T-helper 22 cell (primary cell): ENCODE measurements at regions not wholly inside any gene's neighbourhood (a gene's known extent, or its start where the extent isn't known, plus 50 kb on each side); places are given as distances from the start of the nearest gene placed in this dataset.
A peak's percentile ranks its signal among the peaks of the same experiment; 100 is the strongest.

Source experiments
- DNase-seq: peaks from one replicate; pipeline ENCODE4 v3.0.0-alpha.2; 2020; ENCODE audit warnings: low read depth

- DNase-seq = peak; percentile 12
Observed at GRCh38 chr10:46228563-46229071, 58.2 kb upstream of the ANTXRL start.

GRCh38 chr10:46229144-46229563 is 57.6 kb upstream of the ANTXRL start:
- no peak for DNase-seq

DNA sequence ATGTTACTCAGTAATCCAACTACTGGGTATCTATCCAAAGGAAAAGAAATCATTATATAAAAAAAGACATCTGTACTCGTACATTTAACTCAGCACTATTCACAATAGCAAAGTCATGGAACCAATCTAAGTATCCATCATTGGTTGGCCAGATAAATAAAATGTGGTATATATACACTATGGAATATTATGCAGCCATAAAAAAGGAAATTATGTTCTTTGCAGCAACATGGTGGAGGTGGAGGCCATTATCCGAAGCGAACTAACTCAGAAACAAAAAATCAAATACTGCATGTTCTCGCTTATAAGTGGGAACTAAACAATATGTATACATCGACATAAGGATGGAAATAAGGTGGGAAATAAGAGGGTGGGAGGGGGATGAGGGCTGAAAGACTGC is 56.2 kb upstream of the ANTXRL start:
- DNase-seq = no peak

DNA sequence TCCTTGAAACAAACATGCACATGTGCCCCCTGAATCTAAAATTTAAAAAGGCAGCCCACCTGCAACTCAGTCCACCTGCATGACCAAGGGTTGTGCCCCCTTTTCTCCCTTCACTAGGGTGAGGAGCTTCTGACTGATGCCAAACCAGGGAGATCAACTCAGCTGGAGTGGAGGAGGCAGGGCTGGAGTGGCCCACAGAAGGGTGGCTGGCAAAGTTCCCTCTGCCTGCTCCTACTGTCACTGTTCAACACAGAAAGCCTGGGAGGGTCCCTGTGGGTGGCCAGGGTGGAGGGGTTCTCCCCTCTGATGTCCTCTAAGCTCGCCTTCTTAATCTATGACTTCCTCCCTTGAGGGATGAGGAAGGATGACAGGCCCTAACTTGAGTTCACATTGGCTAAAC is 55.7 kb upstream of the ANTXRL start:
- DNase-seq = no peak

- no peak for DNase-seq
Observed at GRCh38 chr10:46232084-46232483, 54.7 kb upstream of the ANTXRL start.

- DNase-seq = no peak
Observed at GRCh38 chr10:46232666-46233065, 54.1 kb upstream of the ANTXRL start.

GRCh38 chr10:46233181-46233580 is 53.6 kb upstream of the ANTXRL start:
- no peak for DNase-seq

DNA sequence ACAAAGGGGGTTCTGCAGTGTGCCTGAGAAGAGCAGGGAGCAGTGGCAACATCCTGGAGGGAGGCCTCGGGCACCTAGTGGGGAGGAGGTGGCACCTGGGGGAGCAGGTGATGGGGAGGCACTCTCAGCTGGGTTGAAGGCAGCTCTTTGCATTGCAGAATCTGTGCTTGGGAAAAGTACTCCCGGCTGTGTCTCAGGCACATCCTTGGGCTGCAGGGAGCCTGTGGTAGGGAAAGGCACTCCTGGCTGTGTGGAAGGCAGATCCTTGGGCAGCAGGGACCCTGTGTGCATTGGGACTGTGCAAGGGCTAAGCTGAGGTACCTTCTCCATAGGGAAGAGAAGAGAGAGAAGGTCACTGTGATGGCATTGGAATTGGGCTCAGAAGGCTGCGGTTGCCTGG is 52.8 kb upstream of the ANTXRL start:
- no peak for DNase-seq

- no peak for DNase-seq
Observed at GRCh38 chr10:46234431-46235060, 52.3 kb upstream of the ANTXRL start.

DNA sequence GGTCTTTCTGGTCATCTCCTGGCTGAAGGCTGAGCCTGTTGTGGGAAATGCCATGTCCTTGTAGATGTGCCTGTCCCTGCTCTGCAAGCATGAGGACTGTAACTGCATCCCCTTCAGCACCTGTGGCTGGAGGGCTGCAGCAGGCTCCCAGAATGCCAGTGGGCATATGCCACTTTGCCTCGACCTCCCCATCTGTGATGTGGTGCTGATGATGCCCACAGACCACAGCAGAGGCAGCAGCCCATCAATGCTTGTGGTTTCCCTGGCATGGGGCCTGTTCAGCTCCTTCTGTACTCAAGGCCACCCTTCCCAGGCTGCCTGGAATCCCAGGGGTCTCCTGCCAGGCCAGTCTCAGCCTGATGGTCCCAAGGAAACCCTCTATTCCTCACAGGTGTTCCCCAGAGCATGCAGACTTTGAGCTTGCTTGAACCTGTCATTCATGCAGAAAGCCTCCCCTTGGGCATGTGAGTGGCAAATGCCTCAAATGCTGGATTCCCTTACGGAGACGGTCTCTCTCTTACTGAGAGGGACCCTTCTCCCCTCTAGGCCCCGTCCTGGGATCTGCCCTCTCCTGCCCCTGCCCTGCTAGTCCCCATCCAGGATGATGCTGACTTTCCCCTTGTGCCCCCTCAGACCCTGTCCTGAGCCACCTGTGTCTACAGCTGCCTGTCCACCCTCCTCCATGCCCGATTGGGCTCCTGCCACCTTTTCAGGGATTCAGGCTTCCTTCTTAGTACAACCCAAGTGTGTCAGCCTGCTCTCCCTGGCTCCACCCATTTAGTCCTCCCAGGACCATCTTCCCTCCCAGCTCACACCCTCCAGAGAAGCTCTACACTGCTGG is 50.9 kb upstream of the ANTXRL start:
- DNase-seq = no peak

DNA sequence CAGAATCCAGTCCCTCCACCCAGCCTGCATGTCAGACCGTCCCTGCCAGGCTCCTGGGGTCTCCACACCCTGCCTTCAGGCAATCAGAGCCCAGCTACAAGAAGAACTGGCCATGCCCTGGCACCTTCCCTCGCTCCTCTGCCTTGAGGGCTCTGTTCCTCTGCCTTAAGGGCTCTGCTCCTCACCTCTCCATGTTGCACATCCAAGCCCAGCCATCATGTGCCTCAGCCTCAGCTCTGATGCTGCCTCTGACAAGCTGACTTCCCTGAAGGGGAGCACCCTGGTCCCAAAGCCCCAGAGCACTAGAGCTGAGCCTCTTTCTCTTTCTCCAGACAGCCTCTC is 50.3 kb upstream of the ANTXRL start:
- DNase-seq = no peak

- DNase-seq = no peak
Observed at GRCh38 chr10:46236941-46237681, 49.7 kb upstream of the ANTXRL start.
